MM.1S (cell line): ENCODE measurements at regions not wholly inside any gene's neighbourhood (a gene's known extent, or its start where the extent isn't known, plus 50 kb on each side); places are given as distances from the start of the nearest gene placed in this dataset.
"Not testable (repeated sequence)": the region's sequence is repeated elsewhere in the genome, so short reads cannot be mapped to it uniquely, and the experiment has no call there.

ENCODE experiments used
- DNase-seq: peaks from one replicate; pipeline ENCODE4 v3.0.0-alpha.2; 2015
- H2AFZ ChIP-seq: fragments of 300-600 bp; sonication (generic); 2 replicates; pipeline ENCODE4 v1.6.0; 2016; ENCODE audit warnings: antibody characterized with exemption, low read length
- H3F3A ChIP-seq: fragments of 300-600 bp; sonication (generic); 2 replicates; pipeline ENCODE4 v1.6.1; 2016; ENCODE audit warnings: mild to moderate bottlenecking, antibody characterized with exemption, low read length, moderate library complexity, mixed read lengths; ENCODE audit not compliant: insufficient read depth
- H3K27ac ChIP-seq: fragments of 300-600 bp; sonication (generic); 2 replicates; pipeline ENCODE4 v1.5.1; 2016; ENCODE audit warnings: mild to moderate bottlenecking, low read length
- H3K27me3 ChIP-seq: fragments of 300-600 bp; sonication (generic); replicated peaks from 2 replicates; pipeline ENCODE4 v1.6.0; 2016; ENCODE audit warnings: low read length; ENCODE audit not compliant: insufficient read depth
- H3K36me3 ChIP-seq: fragments of 300-600 bp; sonication (generic); replicated peaks from 2 replicates; pipeline ENCODE4 v1.6.1; 2016; ENCODE audit warnings: mild to moderate bottlenecking, low read length, mixed read lengths; ENCODE audit not compliant: insufficient read depth
- H3K4me1 ChIP-seq: fragments of 300-600 bp; sonication (generic); 2 replicates; pipeline ENCODE4 v1.6.1; 2016; ENCODE audit warnings: low read length, mixed read lengths
- H3K4me2 ChIP-seq: fragments of 300-600 bp; sonication (generic); 2 replicates; pipeline ENCODE4 v1.6.0; 2016; ENCODE audit warnings: low read depth, low read length
- H3K4me3 ChIP-seq: fragments of 300-600 bp; sonication (generic); 2 replicates; pipeline ENCODE4 v1.5.1; 2016; ENCODE audit warnings: low read length, mixed read lengths
- H3K79me2 ChIP-seq: fragments of 300-600 bp; sonication (generic); 2 replicates; pipeline ENCODE4 v1.6.1; 2016; ENCODE audit warnings: mixed run types, low read length, mixed read lengths
- H3K9ac ChIP-seq: fragments of 300-600 bp; sonication (generic); 2 replicates; pipeline ENCODE4 v1.6.1; 2016; ENCODE audit warnings: low read length, mixed read lengths
- H3K9me2 ChIP-seq: fragments of 300-600 bp; sonication (generic); replicated peaks from 2 replicates; pipeline ENCODE4 v1.6.1; 2016; ENCODE audit warnings: mild to moderate bottlenecking, low read length, mixed read lengths; ENCODE audit not compliant: insufficient read depth
- H3K9me3 ChIP-seq: fragments of 300-600 bp; sonication (generic); replicated peaks from 2 replicates; pipeline ENCODE4 v1.6.1; 2016; ENCODE audit warnings: mild to moderate bottlenecking, low read length, mixed read lengths; ENCODE audit not compliant: insufficient read depth
- H4K20me1 ChIP-seq: fragments of 300-600 bp; sonication (generic); 2 replicates; pipeline ENCODE4 v1.6.1; 2016; ENCODE audit warnings: mild to moderate bottlenecking, low read length, moderate library complexity, mixed read lengths; ENCODE audit not compliant: insufficient read depth
- CTCF ChIP-seq: fragments of 300-600 bp; sonication (generic); IDR thresholded peaks from 2 replicates; pipeline ENCODE4 v1.5.1; 2016; ENCODE audit warnings: antibody characterized with exemption, low read length, mixed read lengths
- EZH2 ChIP-seq: fragments of 300-600 bp; sonication (generic); optimal IDR thresholded peaks from 2 replicates; pipeline ENCODE3; 2017; ENCODE audit warnings: low read depth, mild to moderate bottlenecking, antibody characterized with exemption, low read length, mixed read lengths
- EZH2phosphoT487 ChIP-seq: fragments of 300-600 bp; sonication (generic); IDR thresholded peaks from 2 replicates; pipeline ENCODE4 v1.6.1; 2018; ENCODE audit warnings: antibody characterized with exemption, low read length

- no peak for DNase-seq
- Histone ChIP-seq H3K36me3 (no peaks in the 10 kb centered on the region), H3K79me2 (no peaks in the 10 kb centered on the region), H3K4me1 (no peaks in the 10 kb centered on the region), H3K9ac (no peak overlapping the region), H4K20me1 (no peaks in the 10 kb centered on the region), H3F3A (no peaks in the 10 kb centered on the region), H3K27ac (no peak overlapping the region), H3K4me3 (no peak overlapping the region), H3K27me3 (no peaks in the 10 kb centered on the region), H3K9me2 (no peaks in the 10 kb centered on the region), H3K9me3 (no peaks in the 10 kb centered on the region), H2AFZ (no peak overlapping the region), H3K4me2 (no peak overlapping the region)
- no peak for TF ChIP-seq CTCF
- no peak for TF ChIP-seq EZH2phosphoT487
- no peak for TF ChIP-seq EZH2
These were observed 302.8 kb upstream of the MDFIC2 start for GRCh38 chr3:70615286-70615685.

GRCh38 chr3:70614111-70614510 lies 301.7 kb upstream of the MDFIC2 start:
- no peak for DNase-seq
- no peak overlapping the region for H2AFZ ChIP-seq
- no peaks in the 10 kb centered on the region for H4K20me1 ChIP-seq
- no peaks in the 10 kb centered on the region for H3K4me1 ChIP-seq
- TF ChIP-seq EZH2phosphoT487 (no peak), CTCF (no peak)
- H3K9me3 ChIP-seq: no peaks in the 10 kb centered on the region
- H3K36me3 ChIP-seq: no peaks in the 10 kb centered on the region
- H3K4me3 ChIP-seq: no peak overlapping the region
- H3K4me2 ChIP-seq: no peak overlapping the region
- H3K27me3 ChIP-seq: no peaks in the 10 kb centered on the region
- H3K9me2 ChIP-seq: no peaks in the 10 kb centered on the region
- H3K79me2 ChIP-seq: no peaks in the 10 kb centered on the region
- H3F3A ChIP-seq: no peaks in the 10 kb centered on the region
- no peak overlapping the region for H3K9ac ChIP-seq
- no peak overlapping the region for H3K27ac ChIP-seq

- Histone ChIP-seq H3F3A (no peaks in the 10 kb centered on the region), H3K27me3 (no peaks in the 10 kb centered on the region), H3K36me3 (no peaks in the 10 kb centered on the region), H3K4me3 (no peak overlapping the region), H4K20me1 (no peaks in the 10 kb centered on the region), H3K9ac (no peak overlapping the region), H3K4me1 (no peaks in the 10 kb centered on the region), H3K9me2 (no peaks in the 10 kb centered on the region), H3K27ac (no peak overlapping the region), H3K9me3 (no peaks in the 10 kb centered on the region), H3K79me2 (no peaks in the 10 kb centered on the region), H2AFZ (no peak overlapping the region), H3K4me2 (no peak overlapping the region)
- TF ChIP-seq EZH2phosphoT487 (no peak), CTCF (no peak), EZH2 (no peak)
- no peak for DNase-seq
These were observed 300.5 kb upstream of the MDFIC2 start for GRCh38 chr3:70612920-70613319.

DNA sequence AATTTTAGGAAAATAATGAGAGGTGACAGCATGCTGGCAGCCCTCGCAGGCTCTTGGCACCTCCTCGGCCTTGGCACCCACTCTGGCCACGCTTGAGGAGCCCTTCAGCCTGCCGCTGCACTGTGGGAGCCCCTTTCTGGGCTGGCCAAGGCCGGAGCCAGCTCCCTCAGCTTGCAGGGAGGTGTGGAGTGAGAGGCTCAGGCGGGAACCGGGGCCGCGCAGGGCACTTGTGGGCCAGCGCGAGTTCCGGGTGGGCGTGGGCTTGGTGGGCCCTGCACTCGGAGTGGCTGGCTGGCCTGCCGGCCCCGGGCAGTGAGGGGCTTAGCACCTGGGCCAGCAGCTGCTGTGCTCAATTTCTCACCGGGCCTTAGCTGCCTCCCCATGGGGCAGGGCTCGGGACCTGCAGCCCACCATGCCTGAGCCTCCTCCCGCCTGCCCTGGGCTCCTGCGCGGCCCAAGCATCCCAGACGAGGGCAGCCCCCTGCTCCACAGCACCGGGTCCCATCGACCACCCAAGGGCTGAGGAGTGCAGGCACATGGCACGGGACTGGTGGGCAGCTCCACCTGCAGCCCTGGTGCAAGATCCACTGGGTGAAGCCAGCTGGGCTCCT lies 299.3 kb upstream of the MDFIC2 start:
- not testable (repeated sequence) for H3K4me2 ChIP-seq, H3K9me3 ChIP-seq, H3K27ac ChIP-seq, H3K79me2 ChIP-seq, H4K20me1 ChIP-seq, H3K9ac ChIP-seq, H3F3A ChIP-seq, H3K27me3 ChIP-seq, H3K36me3 ChIP-seq, H3K4me1 ChIP-seq, DNase-seq, H3K9me2 ChIP-seq, H2AFZ ChIP-seq, H3K4me3 ChIP-seq
